ENCODE measurements at regions not wholly inside any gene's neighbourhood (a gene's known extent, or its start where the extent isn't known, plus 50 kb on each side); places are given as distances from the start of the nearest gene placed in this dataset.

DNA sequence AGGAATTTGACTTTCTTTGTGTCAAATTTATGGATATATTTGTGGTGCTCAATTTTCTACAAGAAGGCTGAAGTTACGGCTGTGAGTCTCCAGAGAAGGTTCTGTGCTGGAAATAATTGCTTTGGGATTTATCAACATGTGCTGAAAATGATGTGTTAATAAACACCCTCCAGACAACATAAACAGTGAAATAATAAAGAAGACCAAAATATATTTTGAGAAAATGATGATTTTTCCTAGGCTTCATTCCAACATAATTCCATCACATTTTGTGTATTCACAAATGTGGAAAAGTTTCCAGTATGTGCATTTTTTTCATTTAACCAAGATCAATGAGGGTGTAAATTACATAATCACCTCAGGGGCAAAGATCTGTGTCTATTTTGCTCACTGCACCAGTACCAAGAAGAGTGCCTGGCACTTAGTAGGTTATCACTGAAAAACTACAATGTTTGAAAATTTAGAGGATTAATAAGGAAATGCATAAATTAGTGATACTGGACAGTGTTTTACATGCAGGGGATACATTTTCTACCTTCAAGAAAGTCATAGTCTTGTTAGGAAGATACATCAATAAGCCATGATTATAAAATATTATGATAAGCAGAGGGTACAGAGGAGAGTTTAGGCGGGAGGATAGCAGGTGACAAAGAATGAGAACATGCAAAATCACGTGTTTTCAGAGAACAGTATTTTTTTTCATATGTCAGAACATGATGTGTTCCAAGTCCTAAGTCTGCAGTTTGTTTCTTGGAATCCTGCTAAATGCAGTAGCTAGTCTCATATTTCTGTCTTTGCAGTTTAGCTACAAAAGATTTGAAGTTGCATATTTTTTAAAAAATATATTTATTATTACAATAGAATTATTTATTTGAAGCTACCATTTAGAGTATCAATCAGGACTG is 127.6 kb upstream of the DLGAP1 start:
- no peaks in the 10 kb centered on the region for H3K9me3 ChIP-seq (ENCODE audit: control insufficient read depth, low read length)
- H3K27me3 ChIP-seq (ENCODE audit: control insufficient read depth, insufficient read depth, low read length, poor library complexity, severe bottlenecking) = no peaks in the 10 kb centered on the region
- WGBS, 2 experiments = 98% methylated on average over 3 of the region's 3 CpGs
- H3K4me3 ChIP-seq (ENCODE audit: insufficient read depth, low read depth, low read length) = no peak overlapping the region
- no peaks in the 10 kb centered on the region for H3K4me1 ChIP-seq (ENCODE audit: control insufficient read depth, insufficient read depth, low read length)
- no peak overlapping the region for H3K27ac ChIP-seq (ENCODE audit: insufficient read depth, low read depth, low read length, poor library complexity, severe bottlenecking)
- H3K36me3 ChIP-seq (ENCODE audit: control insufficient read depth, insufficient read depth, low read length) = no peaks in the 10 kb centered on the region

DNA sequence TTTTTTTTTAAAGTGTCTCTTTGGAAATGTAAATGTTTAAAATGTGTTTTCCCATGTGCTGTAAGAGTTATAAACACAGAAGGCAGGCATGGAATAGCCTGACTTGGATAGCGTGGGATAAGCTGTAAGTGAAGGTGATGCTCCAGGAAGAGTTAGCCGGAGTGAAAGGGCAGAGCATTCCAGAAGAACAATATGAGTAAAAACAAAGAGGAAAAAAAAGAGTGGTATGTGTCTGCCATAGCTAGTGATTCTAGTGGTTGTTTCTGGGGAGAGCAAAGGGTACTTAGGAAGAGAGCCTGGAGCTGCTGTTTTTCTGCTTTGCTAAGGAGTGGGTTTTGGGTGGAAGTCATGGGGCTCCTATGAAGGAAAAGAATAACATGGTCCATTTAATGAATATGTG is 126.9 kb upstream of the DLGAP1 start:
- no peaks in the 10 kb centered on the region for H3K9me3 ChIP-seq (ENCODE audit: control insufficient read depth, low read length)
- WGBS, 2 experiments = 51 to 63% methylated on average over 2 of the region's 2 CpGs
- no peak overlapping the region for H3K27ac ChIP-seq (ENCODE audit: insufficient read depth, low read depth, low read length, poor library complexity, severe bottlenecking)
- H3K27me3 ChIP-seq (ENCODE audit: control insufficient read depth, insufficient read depth, low read length, poor library complexity, severe bottlenecking) = no peaks in the 10 kb centered on the region
- no peaks in the 10 kb centered on the region for H3K4me1 ChIP-seq (ENCODE audit: control insufficient read depth, insufficient read depth, low read length)
- H3K4me3 ChIP-seq (ENCODE audit: insufficient read depth, low read depth, low read length) = no peak overlapping the region
- no peaks in the 10 kb centered on the region for H3K36me3 ChIP-seq (ENCODE audit: control insufficient read depth, insufficient read depth, low read length)

DNA sequence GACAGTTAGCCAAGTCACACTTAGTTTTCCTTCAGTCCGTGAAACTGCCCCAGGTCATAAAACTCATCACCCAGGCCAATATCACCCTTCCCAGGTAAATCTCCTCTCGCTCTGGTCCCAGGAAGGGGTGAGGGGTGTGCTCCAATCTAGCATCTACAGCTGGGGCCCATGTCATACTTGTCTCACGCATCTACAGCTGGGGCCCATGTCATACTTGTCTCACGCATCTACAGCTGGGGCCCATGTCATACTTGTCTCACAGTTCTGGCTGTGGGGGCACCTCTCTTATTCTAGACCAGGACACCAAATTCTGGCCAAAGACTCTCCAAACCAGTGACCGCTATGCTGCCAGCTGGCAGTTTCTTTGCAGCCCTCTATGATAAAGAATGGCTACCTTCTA is 123.3 kb upstream of the DLGAP1 start:
- no peaks in the 10 kb centered on the region for H3K27me3 ChIP-seq (ENCODE audit: control insufficient read depth, insufficient read depth, low read length, poor library complexity, severe bottlenecking)
- H3K4me1 ChIP-seq (ENCODE audit: control insufficient read depth, insufficient read depth, low read length) = no peaks in the 10 kb centered on the region
- 85% methylated on average over 5 of the region's 5 CpGs for WGBS, 2 experiments

DNA sequence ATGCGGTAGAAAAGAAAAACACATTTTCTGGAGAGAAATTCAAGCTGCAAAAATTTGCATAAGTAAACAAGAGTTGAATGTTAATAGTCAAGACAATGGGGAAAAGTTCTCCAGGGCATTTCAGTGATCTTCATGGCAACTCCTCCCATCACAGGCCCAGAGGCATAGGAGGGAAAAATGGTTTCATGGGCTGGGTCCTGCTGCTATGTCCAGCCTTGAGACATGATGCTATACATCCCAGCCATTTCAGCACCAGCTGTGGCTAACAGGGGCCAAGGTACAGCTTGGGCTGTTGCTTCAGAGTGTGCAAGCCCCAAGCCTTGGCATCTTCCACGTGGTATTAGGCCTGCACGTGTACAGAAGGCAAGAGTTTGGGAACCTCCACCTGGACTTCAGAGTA is 118.6 kb upstream of the DLGAP1 start:
- no peaks in the 10 kb centered on the region for H3K9me3 ChIP-seq (ENCODE audit: control insufficient read depth, low read length)
- H3K4me1 ChIP-seq (ENCODE audit: control insufficient read depth, insufficient read depth, low read length) = no peaks in the 10 kb centered on the region
- H3K27ac ChIP-seq (ENCODE audit: insufficient read depth, low read depth, low read length, poor library complexity, severe bottlenecking) = no peak overlapping the region
- no peak overlapping the region for H3K4me3 ChIP-seq (ENCODE audit: insufficient read depth, low read depth, low read length)
- H3K27me3 ChIP-seq (ENCODE audit: control insufficient read depth, insufficient read depth, low read length, poor library complexity, severe bottlenecking) = no peaks in the 10 kb centered on the region
- 73 to 78% methylated on average over 3 of the region's 3 CpGs for WGBS, 2 experiments
- H3K36me3 ChIP-seq (ENCODE audit: control insufficient read depth, insufficient read depth, low read length) = no peaks in the 10 kb centered on the region

More for the DNA sequence above, 123.3 kb upstream of the DLGAP1 start:
- Histone ChIP-seq H3K36me3 (ENCODE audit: control insufficient read depth, insufficient read depth, low read length) (no peaks in the 10 kb centered on the region), H3K9me3 (ENCODE audit: control insufficient read depth, low read length) (no peaks in the 10 kb centered on the region), H3K27ac (ENCODE audit: insufficient read depth, low read depth, low read length, poor library complexity, severe bottlenecking) (no peak overlapping the region), H3K4me3 (ENCODE audit: insufficient read depth, low read depth, low read length) (no peak overlapping the region)

DNA sequence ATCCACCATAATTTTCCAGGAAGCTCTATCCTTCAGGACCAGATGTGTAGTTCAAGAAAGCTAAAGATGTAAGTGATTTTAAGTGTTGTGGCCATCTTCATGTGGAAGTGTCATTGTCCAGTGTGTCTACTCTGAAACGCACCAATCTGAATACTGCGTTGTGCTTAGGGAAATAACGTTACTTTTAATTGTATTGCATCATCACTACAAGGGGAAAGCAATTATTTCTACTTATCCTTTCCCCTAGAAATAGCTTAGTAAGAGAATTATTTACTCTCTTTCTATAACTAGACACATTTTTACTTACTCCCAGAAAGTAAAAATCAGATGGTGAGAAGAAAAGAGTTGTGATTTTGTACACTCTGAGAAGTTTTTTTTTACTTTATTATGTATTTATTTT is 102.4 kb upstream of the DLGAP1 start:
- H3K27me3 ChIP-seq (ENCODE audit: control insufficient read depth, insufficient read depth, low read length, poor library complexity, severe bottlenecking) = no peaks in the 10 kb centered on the region
- no peak overlapping the region for H3K27ac ChIP-seq (ENCODE audit: insufficient read depth, low read depth, low read length, poor library complexity, severe bottlenecking)
- H3K9me3 ChIP-seq (ENCODE audit: control insufficient read depth, low read length) = no peaks in the 10 kb centered on the region
- WGBS, 2 experiments = 100% methylated on average over 1 to 3 of the region's 3 CpGs
- H3K4me1 ChIP-seq (ENCODE audit: control insufficient read depth, insufficient read depth, low read length) = no peaks in the 10 kb centered on the region
- H3K4me3 ChIP-seq (ENCODE audit: insufficient read depth, low read depth, low read length) = no peak overlapping the region
- no peaks in the 10 kb centered on the region for H3K36me3 ChIP-seq (ENCODE audit: control insufficient read depth, insufficient read depth, low read length)

DNA sequence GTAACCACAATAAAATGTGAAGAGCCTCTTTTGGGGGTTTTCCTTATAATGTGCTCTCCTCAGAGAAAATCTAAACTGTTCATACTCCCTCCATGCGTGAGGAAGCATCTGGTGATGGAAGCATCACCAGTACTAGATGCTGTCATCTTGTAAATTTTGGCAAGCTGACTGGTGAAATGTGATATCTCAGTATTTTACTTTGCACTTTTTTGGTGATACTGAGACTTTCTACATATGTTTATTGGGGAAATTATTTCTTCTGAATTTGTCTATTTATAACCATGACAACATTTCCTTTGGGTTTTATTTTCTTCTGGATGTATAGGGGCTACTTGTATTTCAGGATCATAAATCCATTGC is 95.9 kb upstream of the DLGAP1 start:
- no peaks in the 10 kb centered on the region for H3K36me3 ChIP-seq (ENCODE audit: control insufficient read depth, insufficient read depth, low read length)
- no peak overlapping the region for H3K27ac ChIP-seq (ENCODE audit: insufficient read depth, low read depth, low read length, poor library complexity, severe bottlenecking)
- no peaks in the 10 kb centered on the region for H3K27me3 ChIP-seq (ENCODE audit: control insufficient read depth, insufficient read depth, low read length, poor library complexity, severe bottlenecking)
- H3K4me3 ChIP-seq (ENCODE audit: insufficient read depth, low read depth, low read length) = no peak overlapping the region
- no peaks in the 10 kb centered on the region for H3K4me1 ChIP-seq (ENCODE audit: control insufficient read depth, insufficient read depth, low read length)
- 100% methylated on average over 1 of the region's 1 CpG for WGBS, 2 experiments
- no peaks in the 10 kb centered on the region for H3K9me3 ChIP-seq (ENCODE audit: control insufficient read depth, low read length)

DNA sequence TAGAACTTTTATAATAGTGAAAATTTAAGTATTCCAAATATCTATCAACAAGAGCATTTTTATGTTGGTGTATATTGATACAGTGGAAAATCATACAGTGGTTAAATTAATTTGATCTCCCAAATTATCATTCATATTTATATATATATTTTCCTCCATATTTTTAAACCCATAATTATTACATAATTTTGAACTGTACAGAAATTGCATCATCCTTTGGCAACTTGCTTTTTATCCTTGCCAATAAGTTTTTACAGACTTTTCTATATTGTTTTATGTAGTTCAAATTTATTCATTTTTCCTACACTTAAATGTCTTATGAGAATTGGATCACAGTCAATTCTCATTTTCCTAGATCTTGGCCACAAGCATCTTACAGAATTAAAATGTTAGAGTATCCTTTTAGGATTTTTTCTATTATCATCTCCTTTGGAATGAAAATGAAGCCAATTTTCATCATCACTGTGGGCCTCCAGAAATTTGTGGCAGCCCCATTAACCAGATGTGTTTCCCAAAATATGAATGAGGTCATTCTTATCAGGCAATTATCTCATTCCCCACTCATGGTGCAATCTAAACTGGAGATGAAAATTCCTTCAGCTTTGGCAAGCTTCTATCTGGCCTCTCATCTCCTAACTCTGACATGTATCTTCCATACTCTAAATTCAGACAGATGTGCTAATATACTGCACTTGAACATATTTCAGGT is 94.2 kb upstream of the DLGAP1 start:
- Histone ChIP-seq H3K27ac (ENCODE audit: insufficient read depth, low read depth, low read length, poor library complexity, severe bottlenecking) (no peak overlapping the region), H3K9me3 (ENCODE audit: control insufficient read depth, low read length) (no peaks in the 10 kb centered on the region), H3K4me3 (ENCODE audit: insufficient read depth, low read depth, low read length) (no peak overlapping the region), H3K36me3 (ENCODE audit: control insufficient read depth, insufficient read depth, low read length) (no peaks in the 10 kb centered on the region), H3K4me1 (ENCODE audit: control insufficient read depth, insufficient read depth, low read length) (no peaks in the 10 kb centered on the region), H3K27me3 (ENCODE audit: control insufficient read depth, insufficient read depth, low read length, poor library complexity, severe bottlenecking) (no peaks in the 10 kb centered on the region)

DNA sequence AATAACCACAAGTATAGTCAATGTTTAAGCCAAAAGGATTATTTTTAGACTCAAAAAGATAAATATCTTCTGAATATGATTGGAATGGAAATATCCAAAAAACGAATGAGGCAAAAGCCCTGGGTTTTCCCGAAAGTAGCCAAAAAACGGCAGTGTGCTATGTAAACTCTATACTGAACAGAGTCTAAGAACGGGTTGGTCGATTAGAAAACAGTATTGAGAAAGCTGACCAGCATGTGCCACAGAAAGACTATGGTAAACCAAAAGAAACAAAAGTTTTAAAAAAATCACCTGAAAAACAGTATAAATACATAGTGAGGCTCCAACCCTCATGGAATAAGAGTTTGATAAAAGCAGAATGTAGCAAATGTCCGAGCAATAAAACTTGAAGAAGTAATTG is 92.0 kb upstream of the DLGAP1 start:
- Histone ChIP-seq H3K27me3 (ENCODE audit: control insufficient read depth, insufficient read depth, low read length, poor library complexity, severe bottlenecking) (no peaks in the 10 kb centered on the region), H3K4me3 (ENCODE audit: insufficient read depth, low read depth, low read length) (no peak overlapping the region), H3K27ac (ENCODE audit: insufficient read depth, low read depth, low read length, poor library complexity, severe bottlenecking) (no peak overlapping the region), H3K4me1 (ENCODE audit: control insufficient read depth, insufficient read depth, low read length) (no peaks in the 10 kb centered on the region), H3K36me3 (ENCODE audit: control insufficient read depth, insufficient read depth, low read length) (no peaks in the 10 kb centered on the region), H3K9me3 (ENCODE audit: control insufficient read depth, low read length) (no peaks in the 10 kb centered on the region)
- WGBS, 2 experiments = 90 to 96% methylated on average over 5 to 6 of the region's 6 CpGs

DNA sequence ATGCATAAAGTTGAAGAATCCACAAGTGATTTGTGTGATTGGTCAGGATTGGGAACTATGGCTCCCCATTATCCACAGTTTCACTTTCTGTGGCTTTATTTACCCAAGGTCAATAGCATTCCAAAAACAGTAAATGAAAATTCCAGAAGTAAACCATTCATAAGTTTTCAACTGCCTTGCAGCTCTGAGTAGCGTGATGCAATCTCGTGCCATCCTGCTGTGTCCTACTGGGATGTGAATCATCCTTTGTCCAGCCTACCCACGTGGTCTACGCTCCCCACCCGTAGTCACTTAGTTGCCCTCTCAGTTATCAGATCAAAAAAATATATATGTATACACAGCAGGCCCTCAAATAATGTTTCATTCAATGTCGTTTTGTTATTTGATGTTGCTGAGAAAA is 89.0 kb upstream of the DLGAP1 start:
- WGBS, 2 experiments = 90 to 98% methylated on average over 4 to 5 of the region's 6 CpGs

DNA sequence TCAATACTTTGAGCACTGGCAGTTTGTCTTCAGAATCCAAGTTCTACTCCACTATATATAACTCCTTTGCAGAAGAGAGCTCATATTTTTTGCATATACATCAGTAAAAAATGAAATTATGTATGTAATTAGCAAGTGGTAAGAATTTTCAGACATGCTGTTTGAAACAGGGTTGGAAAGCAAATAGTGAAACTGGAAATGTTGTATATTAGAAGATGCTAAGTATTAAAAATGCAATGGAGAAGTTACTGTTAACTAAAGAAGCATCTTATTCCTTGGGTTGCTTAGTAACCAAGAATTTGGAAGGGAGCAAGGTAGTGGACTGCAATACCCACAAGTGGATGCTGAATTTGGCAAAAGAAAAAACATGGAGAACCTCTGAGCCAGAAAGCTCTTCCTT is 88.6 kb upstream of the DLGAP1 start:
- Histone ChIP-seq H3K4me3 (ENCODE audit: insufficient read depth, low read depth, low read length) (no peak overlapping the region), H3K9me3 (ENCODE audit: control insufficient read depth, low read length) (no peaks in the 10 kb centered on the region), H3K4me1 (ENCODE audit: control insufficient read depth, insufficient read depth, low read length) (no peaks in the 10 kb centered on the region), H3K36me3 (ENCODE audit: control insufficient read depth, insufficient read depth, low read length) (no peaks in the 10 kb centered on the region), H3K27ac (ENCODE audit: insufficient read depth, low read depth, low read length, poor library complexity, severe bottlenecking) (no peak overlapping the region), H3K27me3 (ENCODE audit: control insufficient read depth, insufficient read depth, low read length, poor library complexity, severe bottlenecking) (no peaks in the 10 kb centered on the region)

More for the DNA sequence above, 89.0 kb upstream of the DLGAP1 start:
- Histone ChIP-seq H3K4me3 (ENCODE audit: insufficient read depth, low read depth, low read length) (no peak overlapping the region), H3K27me3 (ENCODE audit: control insufficient read depth, insufficient read depth, low read length, poor library complexity, severe bottlenecking) (no peaks in the 10 kb centered on the region), H3K36me3 (ENCODE audit: control insufficient read depth, insufficient read depth, low read length) (no peaks in the 10 kb centered on the region), H3K4me1 (ENCODE audit: control insufficient read depth, insufficient read depth, low read length) (no peaks in the 10 kb centered on the region), H3K27ac (ENCODE audit: insufficient read depth, low read depth, low read length, poor library complexity, severe bottlenecking) (no peak overlapping the region), H3K9me3 (ENCODE audit: control insufficient read depth, low read length) (no peaks in the 10 kb centered on the region)

Data from ectodermal cell (in vitro differentiated cells).